HG03175 (cell line): ENCODE measurements at regions not wholly inside any gene's neighbourhood (a gene's known extent, or its start where the extent isn't known, plus 50 kb on each side); places are given as distances from the start of the nearest gene placed in this dataset.

Experiments
- ATAC-seq: cut with Tn5 transposase; IDR thresholded peaks from one replicate; pipeline ENCODE4 v1.9.1; 2021; ENCODE audit warnings: mild to moderate bottlenecking, moderate library complexity; ENCODE audit not compliant: unreplicated experiment

GRCh38 chr1:213669964-213670691 lies 317.6 kb upstream of the PROX1 start:
- ATAC-seq: no peak

- no peak for ATAC-seq
These were observed 317.1 kb upstream of the PROX1 start for GRCh38 chr1:213670692-213671023.

GRCh38 chr1:213675043-213675442 lies 312.7 kb upstream of the PROX1 start:
- ATAC-seq: no peak

- no peak for ATAC-seq
These were observed 311.0 kb upstream of the PROX1 start for GRCh38 chr1:213676736-213677135.

GRCh38 chr1:213678348-213678747 lies 309.4 kb upstream of the PROX1 start:
- ATAC-seq: no peak

GRCh38 chr1:213678753-213679152 lies 309.0 kb upstream of the PROX1 start:
- ATAC-seq: no peak

GRCh38 chr1:213679153-213679552 lies 308.6 kb upstream of the PROX1 start:
- no peak for ATAC-seq

GRCh38 chr1:213680677-213681325 lies 307.0 kb upstream of the PROX1 start:
- ATAC-seq: no peak

- no peak for ATAC-seq
These were observed 305.9 kb upstream of the PROX1 start for GRCh38 chr1:213681788-213682340.

- ATAC-seq: no peak
These were observed 304.2 kb upstream of the PROX1 start for GRCh38 chr1:213683529-213683928.

- ATAC-seq: no peak
These were observed 303.3 kb upstream of the PROX1 start for GRCh38 chr1:213684454-213684853.

GRCh38 chr1:213685992-213686582 lies 301.7 kb upstream of the PROX1 start:
- no peak for ATAC-seq

GRCh38 chr1:213686983-213687382 lies 300.8 kb upstream of the PROX1 start:
- no peak for ATAC-seq

- no peak for ATAC-seq
These were observed 299.9 kb upstream of the PROX1 start for GRCh38 chr1:213687832-213688231.

- no peak for ATAC-seq
These were observed 299.1 kb upstream of the PROX1 start for GRCh38 chr1:213688655-213689054.

GRCh38 chr1:213689260-213689659 lies 298.5 kb upstream of the PROX1 start:
- ATAC-seq: no peak

- no peak for ATAC-seq
These were observed 297.3 kb upstream of the PROX1 start for GRCh38 chr1:213690341-213690917.

GRCh38 chr1:213692321-213692720 lies 295.5 kb upstream of the PROX1 start:
- no peak for ATAC-seq

GRCh38 chr1:213693864-213694263 lies 293.9 kb upstream of the PROX1 start:
- ATAC-seq: no peak

- ATAC-seq: no peak
These were observed 290.5 kb upstream of the PROX1 start for GRCh38 chr1:213697192-213697802.

- no peak for ATAC-seq
These were observed 289.6 kb upstream of the PROX1 start for GRCh38 chr1:213698092-213698702.
